NCI-H2171 (cell line): ENCODE measurements at regions not wholly inside any gene's neighbourhood (a gene's known extent, or its start where the extent isn't known, plus 50 kb on each side); places are given as distances from the start of the nearest gene placed in this dataset.
A peak's percentile ranks its signal among the peaks of the same experiment; 100 is the strongest.
"Not testable (repeated sequence)": the region's sequence is repeated elsewhere in the genome, so short reads cannot be mapped to it uniquely, and the experiment has no call there.

Source experiments
- DNase-seq: peaks from one replicate; lab custom pipeline; 2025; lab: John Stamatoyannopoulos, UW

DNA sequence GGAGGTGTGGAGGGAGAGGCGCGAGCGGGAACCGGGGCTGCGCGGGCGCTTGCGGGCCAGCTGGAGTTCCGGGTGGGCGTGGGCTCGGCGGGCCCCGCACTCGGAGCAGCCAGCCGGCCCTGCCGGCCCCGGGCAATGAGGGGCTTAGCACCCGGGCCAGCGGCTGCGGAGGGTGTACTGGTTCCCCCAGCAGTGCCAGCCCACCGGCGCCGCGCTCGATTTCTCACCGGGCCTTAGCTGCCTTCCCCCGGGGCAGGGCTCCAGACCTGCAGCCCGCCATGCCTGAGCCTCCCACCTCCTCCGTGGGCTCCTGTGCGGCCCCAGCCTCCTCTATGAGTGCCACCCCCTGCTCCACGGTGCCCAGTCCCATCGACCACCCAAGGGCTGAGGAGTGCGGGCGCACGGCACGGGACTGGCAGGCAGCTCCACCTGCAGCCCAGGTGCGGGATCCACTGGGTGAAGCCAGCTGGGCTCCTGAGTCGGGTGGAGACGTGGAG, 141.4 kb downstream of the SPRY1 start:
- DNase-seq, result not testable (repeated sequence)

DNA sequence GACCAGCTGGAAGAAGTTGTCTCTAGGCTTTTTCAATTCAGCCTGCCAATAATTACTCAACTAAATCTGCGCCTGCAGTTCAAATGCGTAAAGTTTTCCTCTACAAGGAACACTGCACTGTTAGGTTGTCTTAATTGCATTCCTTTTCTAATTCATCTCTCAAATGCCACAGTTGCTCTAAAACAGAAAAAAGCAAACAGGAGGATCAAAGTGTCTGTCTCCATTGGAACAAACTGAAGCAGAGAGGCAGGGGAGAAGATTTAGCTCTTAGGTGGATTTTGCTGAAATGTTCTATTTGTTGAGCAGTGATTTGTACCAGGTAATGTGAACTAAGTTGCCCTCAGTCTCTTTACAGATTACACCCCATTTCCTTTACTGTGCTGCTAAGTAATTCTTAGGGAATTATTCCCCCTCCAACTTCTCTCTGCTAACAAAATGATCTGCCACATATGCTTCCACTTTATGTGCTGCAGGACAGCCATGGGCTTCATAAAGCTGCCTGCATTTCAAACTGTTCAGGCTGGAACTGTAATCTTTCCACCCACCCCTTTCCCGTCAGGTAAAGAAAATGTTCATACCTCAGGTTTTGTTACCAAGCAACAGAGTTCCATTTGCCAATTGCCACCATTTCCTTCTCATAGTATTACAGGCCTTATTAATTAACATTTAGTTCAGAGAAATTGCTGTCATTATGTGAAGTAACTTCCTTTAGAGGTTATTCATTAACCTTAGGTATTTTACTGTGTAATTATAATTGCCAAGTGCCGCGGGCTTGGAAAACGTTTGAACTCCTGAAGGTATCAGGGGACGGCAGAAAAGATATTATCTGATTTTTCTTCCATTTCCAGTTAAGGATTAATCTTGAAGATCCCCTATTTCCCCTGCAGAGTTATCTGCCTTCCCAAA, 149.3 kb downstream of the SPRY1 start:
- DNase-seq, result no peak

DNA sequence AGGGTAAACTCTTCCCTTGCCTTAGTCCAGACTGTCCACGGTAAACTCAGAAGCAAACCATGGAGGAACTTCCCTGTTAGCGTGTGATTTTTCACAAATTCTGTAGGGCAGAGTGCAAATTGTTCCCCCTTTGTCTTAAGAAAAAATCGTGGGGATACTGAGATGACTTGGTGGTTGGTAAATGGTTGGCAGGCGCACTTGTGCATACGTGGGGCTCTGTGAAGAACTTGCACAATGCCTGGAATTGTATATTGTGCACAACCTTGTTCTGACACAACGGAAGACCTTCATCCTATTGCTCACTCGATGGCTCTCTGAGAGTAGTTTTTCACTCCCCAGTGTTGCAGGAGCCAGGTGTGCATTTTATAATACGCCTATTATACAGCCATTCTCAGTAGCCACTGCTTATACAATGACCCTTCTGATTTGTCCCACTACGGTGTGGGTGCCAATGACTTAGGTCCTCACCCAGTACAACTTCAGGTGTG, 150.0 kb downstream of the SPRY1 start:
- DNase-seq, result no peak

DNA sequence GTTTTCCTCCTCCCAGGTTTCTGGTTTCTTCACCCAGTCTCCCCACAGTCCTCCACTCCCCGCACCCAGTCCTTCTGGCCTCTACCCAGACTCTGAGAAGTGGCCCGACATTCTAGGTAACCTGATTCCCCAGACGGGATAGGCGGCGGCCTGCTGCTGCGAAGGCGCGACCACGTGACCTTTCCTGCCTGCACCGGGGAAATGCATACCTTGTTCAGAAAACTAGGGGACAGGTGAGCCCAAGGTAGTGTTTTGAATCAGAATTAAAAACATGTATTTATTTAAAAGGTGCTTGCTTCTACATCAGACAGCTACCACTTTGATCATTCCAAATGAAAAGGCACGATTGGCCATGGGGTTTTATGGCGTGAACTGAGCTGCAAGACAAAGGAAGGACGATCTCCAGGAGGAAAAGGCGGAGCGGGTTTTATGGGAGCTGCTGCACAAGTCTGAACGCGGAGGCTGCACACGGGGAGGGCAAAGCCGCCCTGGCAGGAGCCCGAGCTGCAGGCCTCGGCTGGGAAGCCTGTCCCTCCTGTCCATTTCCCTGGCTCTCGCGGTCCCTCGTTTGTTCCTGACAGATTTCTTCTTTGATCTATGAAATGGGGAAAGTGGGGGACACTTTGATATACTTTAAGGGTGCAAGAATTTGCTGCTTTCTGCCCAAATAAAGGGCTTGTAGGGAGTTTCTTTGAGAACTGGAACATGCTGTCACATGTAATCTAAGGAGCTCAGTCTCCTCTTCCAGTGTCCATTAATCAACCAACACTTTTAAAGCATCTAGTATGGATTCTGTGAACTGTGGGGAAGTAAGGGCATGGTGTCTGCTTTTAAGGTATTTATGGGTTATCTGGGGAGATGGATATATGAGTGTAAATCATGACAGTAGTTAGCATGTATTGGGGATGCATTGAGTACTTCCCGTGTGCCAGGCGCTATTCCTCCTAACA, 150.9 kb downstream of the SPRY1 start:
- peak; percentile 56 for DNase-seq

DNA sequence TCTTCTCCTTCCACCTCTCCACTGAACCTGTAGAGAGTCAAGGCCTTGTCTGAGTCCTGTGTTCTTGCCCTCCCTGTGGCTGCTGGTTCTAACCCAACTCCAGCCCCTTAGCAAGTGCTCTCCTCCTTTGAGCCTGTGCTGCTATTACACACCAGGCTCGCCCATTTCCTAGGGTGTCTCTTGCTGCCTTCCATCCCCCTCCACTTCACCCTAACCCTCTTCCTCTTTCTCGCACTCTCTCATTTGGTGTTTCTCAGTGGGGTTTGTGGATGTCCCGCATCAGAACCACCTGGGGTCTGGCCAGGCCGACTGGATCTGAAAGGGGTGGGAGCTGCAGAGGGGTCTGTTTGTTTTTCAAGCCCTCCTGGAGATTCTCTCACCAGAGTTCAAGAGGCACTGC, 156.7 kb downstream of the SPRY1 start:
- no peak for DNase-seq

DNA sequence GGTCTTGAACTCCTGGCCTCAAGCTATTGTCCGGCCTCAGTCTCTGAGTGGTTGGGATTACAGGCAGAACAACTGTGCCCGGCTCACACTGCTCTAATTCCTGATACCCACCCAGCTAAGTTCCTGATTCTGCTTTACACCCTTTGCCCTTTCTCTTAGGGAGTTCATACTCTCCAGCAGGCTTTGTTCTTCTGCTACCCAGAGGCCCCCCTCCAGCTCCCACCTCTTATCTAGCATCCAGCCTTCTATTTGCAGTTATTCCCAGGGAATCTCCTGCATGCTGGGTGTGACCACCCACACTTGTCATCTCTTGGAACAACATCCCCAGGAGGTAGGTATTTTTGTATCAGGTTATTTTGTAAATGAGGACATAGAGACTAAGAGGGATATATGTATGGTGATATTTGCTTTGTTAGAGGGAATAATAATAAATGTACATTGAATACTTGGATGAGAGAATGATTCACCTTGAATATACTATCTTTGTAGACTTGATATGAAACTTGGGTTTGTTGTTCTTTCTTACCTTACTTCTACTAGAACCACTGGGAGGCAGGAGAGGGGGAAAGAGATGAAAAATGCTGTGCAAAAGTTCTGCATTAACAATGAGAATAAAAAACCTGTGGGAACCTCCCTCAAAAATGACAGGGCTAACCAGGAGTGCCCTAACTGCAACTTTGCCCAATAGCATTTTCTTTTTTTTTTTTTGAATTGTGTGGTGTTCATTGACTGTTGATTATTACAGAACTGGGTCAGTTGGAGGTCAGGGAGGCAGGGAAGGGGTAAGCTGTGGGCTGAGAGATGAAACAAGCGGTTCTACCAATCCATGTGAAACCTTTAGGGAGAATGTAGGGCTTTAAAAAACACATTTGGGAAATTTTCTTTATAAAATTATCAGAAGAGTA, 157.4 kb downstream of the SPRY1 start:
- no peak for DNase-seq

DNA sequence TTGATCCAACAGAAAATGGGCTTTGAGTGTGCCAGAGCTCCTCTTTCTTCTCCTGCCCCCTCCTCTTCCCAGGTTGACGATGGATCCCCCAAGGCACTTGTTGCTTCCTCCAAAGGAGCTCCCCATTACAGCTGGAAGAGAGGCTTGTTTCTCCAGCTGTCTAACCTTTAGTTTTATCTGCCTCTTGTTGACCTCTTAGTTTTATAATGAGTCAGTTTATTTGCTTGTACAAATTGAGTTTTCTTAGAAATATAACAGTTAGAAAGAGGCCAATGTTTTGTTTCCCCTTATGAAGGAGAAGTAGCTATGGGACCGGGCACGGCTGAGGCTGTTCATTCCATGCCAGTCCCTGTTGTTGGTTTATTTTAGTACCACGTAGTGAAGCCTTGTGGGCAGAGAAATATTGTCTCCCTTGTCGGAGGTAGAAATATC, 158.2 kb downstream of the SPRY1 start:
- no peak for DNase-seq

DNA sequence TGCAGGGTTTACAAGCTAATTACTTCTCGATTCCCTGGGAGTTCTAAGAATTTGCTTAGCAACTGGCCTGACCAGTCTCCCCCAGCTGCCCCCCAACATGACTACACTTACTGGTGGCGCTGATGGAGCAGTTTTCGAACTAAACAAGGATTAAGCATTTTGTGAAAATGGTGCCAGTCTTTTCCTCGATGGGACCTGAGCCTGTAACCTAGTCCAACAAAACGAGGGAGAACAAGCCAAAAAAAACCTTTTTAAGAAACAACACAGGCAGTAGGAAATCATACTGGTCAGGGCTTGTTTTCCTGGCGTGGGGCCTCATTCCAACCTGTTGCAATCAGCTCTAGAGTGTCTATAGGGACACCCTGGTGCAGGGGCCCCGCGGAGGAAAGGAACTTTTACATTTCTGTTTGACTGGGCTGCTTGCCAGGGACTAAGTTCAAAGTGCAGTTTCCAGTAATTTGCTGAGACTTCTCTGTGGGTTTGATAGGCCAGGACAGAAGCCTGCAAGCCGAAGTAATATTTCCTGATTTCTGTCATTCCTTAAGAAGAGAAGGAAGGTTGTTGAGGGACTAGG, 158.7 kb downstream of the SPRY1 start:
- no peak for DNase-seq

DNA sequence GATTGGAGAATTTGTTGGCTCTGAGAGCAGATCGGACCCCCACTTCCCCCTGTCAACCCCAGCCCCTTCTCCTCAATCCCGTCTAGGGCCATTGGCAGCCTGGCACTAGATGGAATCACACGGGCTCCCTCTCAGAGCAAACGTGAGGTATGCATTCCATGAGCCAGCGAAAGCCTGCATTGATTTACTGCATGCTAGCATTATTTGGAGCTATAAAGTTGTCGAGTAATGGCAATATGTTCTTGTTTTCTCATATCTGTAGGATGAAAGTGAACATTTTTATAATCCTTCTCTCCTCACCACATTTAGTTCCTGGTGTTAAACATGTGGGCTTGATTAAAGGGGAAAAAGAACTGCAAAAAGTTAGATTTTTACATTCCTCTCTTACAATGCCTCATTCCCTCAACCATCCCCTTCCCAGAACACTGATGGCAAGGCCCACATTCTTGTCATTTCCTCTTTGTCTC, 159.2 kb downstream of the SPRY1 start:
- DNase-seq, result no peak

DNA sequence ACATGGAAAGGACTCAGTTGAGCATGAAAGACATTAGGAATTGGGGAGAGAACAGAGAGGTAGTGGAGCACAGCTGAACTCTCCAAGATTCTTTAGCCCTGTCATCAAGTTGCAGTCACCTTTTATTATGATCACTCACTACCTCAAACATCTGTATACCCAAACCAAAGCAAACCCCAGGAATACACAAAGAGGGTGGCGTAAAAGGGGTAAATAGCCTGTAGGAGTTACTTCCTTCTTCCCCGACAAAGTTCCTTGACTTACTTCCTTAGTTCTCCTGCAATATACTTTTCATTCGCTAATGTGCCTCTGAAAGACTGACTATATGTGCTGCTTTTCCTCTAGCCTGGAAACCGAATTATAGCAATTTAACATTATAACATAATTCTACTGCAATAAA, 159.9 kb downstream of the SPRY1 start:
- DNase-seq, result no peak

DNA sequence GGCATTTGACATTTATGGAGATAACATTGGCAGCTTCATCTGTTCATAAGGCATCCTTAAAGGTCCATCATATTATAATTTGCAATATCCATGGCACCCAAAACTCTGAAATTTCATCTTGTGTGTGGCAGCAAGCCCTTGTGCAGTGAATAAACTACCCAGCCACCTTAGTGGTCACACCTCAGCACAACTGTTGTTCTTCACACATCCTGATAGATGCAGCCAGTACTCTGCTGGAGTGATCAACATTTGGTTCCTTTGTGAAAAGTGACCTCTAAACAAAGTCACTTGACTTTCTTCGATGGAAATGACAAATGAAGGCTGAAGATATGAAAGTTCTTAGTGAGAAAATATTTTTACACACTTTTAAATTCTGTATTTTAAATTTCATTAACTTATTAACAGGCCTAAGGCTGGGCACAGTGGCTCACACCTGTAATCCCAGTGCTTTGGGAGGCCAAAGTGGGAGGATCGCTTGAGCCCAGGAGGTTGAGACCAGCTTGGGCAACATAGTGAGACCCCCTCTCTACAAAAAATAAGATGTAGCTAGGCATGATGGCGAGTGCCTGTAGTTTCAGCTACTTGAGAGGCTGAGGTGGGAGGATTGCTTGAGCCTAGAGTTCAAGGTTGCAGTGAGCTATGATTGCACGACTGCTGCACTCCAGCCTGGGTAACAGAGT, 161.4 kb downstream of the SPRY1 start:
- no peak for DNase-seq

DNA sequence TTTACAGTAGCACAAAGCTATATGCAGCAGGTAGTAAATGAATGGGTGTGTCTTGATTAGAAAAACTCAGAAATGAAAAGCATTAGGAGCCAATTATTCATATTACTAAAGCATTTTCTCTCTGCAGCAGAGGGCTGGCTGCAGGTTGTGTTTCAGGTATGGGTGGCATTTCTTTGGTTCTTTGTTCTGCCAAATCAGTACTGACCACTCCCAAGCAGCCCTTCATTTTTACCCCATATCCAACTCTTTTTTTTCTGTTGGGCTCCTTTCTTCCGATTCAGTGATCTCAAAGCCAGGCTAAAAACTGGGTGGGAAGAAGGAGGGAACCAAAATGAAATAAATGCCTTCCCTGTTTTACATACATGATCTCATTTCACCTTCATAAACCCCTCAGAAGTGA, 162.3 kb downstream of the SPRY1 start:
- DNase-seq, result no peak

DNA sequence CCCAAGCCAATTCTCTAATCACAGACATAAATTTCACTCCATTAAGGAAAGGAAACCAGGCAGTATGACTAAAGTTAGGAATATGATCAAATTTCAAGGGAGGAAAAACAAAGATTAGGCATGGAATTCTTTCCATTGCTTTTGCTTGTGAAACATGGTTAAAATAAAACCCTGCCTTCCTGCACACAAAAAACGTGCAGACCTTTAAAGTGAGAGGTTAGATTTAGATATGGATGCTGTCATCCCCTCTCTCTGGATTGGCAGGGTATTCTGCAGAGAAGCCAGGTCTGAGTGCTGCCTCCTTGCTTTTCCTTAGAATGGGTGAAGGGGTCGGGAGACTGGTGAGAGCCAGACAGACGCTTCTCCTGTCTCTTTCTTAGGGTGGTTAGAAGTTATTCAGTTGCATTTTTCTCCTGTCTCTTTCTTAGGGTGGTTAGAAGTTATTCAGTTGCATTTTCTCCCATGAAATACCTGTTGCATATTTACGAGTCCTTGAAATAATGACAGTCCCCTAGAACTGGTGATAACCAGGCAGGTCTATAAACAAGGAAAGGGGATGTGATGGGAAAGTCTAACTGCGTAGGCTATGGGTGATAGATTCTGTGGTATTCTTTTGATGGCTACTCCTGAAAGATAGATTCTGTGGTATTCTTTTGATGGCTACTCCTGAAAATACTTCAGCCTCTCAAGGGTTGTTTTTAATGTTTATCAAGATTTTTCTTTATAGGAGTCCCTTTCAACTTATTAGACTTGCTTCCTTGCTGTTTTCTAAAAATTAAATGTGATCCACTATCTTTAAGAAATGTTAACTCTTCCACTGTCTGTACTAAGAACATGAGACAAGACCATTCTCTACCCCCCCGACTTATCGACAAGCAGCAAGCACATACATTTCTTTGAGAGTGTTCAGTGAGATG, 163.6 kb downstream of the SPRY1 start:
- DNase-seq, result no peak

DNA sequence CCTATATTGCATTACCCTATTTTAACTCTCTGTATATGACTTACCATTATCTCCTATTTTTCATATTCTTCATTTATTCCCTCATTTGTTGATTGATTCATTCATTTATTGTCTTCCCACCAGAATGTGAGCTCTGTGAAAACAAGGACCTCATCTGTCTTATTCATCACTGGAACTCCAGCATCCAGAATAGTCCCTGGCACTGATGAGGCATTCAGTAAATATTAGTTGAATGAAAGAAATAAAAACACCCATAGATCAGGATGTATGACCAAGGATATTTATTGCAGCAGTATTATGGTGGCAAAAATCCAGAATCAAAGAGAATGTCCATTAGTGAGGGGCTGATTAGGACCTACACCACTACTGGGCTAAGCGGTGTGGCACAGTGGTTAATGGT, 164.9 kb downstream of the SPRY1 start:
- no peak for DNase-seq

DNA sequence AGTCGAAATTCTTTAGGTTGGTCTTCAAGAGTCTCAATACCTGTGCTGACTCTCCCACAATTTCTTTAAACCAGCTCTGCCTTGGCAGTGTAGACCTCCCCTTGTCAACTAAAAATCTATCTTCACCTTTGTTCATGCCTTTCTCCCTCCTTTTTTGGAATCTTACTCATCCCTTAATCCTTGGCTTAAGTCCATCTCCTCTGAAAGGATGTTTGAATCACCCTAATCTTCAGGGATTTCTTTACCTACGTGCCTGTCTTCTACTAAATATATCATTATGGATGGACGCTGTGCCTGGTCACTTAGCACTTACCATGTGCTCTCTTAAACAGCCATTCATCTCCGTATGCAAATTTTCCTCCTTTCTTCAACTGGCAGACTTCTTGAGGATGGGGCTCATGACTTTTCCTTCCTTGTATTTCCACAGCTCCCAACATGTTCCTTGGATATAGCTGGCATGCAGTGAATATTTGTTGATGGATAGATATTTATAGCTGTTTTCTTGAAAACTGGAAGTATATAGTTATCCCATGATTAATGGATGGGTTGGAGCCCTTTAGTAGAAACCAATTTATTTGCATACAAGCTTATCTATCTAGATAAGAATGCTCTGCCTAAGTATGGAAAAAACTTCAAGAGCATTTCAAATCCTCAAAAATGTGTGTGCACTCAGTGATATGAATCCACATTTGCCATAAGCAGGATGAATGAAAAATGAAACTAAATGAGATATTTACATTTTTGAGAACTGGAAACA, 166.6 kb downstream of the SPRY1 start:
- DNase-seq, result no peak

DNA sequence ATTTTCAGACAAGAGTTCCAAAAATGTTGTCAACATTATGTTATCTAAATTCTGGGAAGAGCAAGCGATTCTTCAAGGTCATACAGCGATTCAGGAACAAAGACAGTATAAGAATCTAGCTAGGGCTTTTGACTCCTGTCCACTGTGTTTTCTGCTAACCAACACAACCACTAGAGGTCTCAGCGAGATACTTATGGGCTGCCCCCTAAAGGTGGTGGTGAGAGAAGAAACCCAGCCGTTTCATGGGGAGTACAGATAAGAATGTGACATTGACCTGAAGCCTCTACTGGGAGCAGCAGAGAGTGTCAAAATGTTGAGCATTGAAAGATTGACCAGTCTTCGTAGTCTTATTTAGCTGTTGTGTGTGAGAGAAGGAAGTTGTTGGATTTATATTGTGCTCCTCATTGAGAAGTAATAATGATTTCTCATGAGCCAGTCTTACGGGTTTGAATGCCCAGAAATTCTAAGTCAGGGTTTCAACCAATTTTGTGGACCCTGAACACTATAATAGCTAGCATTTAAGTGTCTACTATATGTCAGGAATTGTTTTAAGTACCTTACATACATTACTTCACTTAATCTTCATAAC, 168.3 kb downstream of the SPRY1 start:
- DNase-seq, result peak; percentile 5

DNA sequence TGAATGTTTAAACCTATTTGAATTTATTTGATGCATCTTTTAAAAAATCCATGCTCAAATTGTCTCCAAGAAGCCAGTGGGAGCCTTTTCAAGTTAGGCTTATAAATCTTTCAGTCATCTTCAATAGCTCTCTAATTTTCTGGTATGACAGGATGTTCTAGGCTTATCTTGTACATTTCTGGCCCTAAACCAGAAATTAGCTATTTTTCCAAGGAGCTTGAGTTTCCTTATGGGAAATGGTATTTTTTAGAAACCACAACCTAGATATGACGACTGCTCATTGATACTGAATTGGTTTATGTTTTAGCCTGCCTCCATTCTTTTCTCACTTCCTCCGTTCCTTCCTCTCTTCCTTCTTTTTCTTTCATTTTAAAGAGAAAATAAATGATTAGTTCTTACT, 172.3 kb downstream of the SPRY1 start:
- DNase-seq, result no peak

DNA sequence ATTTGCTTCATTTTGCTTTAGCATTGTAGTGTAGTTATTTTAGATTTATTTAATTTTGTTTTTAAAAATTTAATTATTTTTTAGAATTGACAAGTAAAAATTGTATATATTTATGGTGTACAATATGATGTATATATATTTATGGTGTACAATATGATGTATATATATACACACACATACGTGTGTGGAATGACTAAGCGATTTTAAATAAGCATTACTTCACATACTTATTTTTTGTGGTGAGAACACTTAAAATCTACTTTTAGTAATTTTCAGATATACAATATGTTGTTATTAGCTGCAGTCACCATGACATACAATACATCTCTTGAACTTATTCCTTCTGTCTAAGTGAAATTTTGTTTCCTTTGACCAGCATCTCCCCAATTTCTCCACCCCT, 172.9 kb downstream of the SPRY1 start:
- no peak for DNase-seq
